ENCODE measurements at regions not wholly inside any gene's neighbourhood (a gene's known extent, or its start where the extent isn't known, plus 50 kb on each side); places are given as distances from the start of the nearest gene placed in this dataset.
A peak's percentile ranks its signal among the peaks of the same experiment; 100 is the strongest.

DNA sequence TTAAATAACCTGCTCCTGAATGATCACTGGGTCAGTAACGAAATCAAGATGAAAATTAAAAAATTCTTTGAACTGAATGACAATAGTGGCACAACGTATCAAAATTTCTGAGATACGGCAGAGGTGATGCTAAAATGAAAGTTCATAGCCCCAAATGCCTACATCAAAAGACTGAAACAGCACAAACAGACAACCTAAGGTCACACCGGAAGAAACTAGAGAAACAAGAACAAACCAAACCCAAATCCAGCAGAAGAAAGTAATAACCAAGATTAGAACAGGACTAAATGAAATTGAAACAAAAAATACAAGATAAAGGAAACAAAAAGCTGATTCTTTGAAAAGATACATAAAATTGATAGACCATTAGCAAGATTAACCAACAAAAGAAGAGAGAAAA, 324.1 kb downstream of the RBM26 start:
- no peak for DNase-seq

DNA sequence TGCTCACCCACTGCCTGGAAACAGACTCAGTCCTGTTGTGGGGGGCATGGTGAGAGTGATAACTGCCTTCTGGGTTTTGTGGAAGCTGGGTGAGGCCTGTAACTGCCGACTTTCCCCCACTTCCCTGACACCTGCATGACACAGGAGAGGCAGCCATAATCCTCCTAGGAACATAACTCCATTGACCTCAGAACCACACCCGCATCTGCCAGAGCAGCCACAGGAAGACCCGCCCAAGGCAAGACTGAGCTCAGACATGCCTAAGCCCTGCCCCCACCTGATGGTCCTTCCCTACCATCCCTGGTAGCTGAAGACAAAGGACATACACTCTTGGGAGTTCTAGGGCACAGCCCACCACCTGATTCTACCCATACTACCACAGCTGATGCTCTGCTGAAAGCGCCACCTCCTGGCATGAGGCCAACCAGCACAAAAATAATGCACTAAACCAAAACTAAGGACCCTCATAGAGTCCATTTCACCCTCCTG, 326.7 kb downstream of the RBM26 start:
- no peak for DNase-seq

DNA sequence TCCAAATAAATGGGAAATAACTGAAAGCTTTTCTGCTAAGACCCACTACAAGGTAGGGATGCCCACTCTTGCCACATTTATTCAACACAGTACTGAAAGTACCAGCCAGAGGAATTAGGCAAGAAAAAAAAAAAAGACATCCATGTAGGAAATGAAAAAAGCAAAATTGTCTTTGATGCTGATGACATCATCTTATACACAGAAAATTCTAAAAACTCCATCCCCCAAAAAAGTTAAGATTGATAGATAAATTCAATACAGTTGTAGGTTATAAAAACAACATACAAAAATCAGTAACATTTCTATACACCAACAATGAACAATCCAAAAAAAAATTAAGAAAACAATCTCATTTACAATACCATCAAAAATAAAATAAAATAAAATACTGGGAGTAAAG, 330.4 kb downstream of the RBM26 start:
- no peak for DNase-seq

DNA sequence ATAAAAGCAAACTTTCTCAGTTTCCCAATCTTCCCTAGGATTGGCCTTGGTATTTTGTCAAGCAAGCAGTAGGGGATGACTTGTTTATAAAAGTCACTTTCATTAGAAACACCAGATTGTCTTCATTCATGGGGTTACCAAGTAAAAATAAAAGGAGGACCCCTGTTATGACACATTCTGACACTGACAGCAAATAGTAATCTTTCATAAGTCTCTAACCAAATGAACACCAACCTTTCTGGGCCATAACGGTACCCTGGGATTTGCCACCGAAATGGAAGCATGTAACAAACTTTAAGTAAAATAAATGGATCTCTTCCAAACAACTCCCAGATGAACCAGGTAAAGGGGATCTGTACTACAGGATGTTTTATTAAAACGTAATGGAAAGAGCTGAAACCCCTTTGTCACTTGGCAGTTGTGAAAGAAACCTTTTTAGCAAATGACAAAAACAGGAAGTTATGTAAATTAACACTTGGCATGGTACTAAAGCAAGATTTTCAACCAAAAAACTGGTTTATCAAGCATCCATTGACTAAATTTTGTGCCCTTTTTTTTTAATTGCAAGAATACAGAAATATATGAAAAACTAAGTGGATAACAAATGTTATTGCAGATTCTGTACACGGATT, 335.6 kb downstream of the RBM26 start:
- no peak for DNase-seq

DNA sequence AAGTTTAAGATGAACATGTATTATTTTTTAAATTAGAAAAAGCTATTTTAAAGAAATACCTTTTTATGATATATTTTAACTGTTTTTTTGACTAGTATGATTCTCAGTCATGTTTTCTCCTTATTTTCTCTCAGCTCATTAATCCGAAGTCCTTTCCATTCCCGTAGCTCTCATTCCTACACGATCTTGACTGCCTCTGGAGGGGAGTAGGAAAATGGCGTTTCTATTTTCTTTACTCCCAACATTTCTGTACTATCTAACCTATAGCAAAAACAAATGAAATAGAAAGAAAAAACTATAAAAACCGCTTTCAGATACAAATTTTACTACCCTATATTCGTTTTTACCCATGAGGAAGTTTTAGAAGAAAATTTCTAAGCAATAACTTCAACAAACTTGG, 343.8 kb downstream of the RBM26 start:
- no peak for DNase-seq

DNA sequence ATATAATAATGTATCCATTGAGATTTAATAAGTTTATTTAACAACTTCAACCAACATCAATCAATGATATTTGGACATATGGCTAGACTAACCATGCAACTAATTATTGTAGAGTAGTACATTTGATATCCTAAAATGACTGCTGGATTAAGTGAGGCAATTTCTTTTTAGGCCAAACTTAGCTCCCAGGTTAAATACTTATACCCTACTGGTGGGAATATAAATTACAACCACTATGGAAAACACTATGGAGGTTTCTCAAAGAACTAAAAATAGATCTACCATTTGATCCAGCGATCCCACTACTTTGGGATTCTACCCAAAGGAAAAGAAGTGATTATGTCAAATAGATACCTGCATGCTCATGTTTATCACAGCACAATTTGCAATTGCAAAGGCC, 345.8 kb downstream of the RBM26 start:
- DNase-seq, result no peak

DNA sequence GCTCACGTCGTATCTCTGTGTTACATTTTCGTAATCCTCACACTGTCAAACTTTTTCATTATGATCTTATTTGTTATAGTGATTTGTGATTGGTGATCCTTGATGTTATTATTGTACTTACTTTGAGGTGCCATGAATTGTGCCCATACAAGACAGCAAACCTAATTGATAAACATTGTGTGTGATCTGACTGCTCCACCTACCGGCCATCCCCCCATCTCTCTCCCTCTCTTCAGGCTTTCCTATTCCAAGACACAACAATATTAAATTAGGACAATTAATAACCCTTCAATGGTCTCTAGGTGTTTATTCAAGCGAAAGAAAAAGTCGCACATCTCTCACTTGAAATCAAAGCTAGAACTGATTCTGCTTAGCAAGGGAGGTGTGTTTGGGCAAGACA, 349.3 kb downstream of the RBM26 start:
- no peak for DNase-seq

DNA sequence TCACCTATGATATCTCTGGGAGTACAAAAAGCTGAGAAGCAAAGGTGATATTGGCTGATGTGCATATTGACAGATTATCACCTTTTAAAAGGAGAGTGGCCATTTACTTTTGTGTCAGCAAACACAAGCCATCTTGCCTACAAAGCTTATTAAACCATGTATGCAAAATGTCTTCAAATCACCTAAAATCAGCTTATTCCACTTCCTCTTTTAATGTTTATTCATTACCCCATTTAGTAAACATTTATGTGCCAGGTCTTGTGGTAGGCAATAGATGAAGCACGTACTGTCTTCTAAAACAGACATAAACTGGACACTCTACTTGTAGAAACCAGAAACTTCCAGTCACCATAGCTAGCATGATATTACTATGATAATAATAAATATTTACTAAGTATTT, 354.6 kb downstream of the RBM26 start:
- DNase-seq, result no peak

DNA sequence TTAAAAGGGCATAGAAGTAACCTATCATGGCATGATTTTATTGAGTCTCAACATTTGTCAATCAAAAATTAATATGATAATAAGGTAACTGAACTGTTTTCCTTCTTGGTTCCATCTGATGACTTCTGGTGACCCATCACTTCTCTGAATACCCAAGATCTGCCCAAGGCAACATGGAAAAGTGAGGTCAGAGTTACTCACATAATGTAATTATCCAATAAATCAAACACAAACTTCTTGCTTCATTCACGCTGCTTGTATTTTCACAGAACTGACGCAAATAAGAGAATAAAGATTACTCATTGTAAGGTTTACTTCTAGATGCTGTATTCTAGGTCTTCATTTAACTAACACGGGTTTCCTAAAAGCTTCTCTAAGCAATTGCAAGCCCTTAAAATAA, 361.6 kb downstream of the RBM26 start:
- no peak for DNase-seq

DNA sequence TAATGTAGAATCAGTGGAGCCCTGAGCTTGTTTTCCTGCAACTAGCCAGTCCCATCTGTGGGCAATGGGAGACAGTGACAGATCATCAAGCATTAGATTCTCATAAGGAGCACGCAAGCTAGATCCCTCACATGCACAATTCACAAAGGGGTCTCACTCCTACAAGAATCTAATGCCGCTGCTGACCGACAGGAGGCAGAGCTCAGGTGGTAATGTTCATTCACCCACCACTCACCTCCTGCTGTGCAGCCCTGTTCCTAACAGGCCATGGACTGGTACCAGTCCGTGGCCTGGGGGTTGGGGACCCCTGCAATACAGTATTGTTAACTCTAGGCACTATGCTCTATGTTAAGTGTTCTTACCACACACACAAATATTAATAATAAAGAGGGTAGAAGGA, 362.8 kb downstream of the RBM26 start:
- DNase-seq, result no peak

DNA sequence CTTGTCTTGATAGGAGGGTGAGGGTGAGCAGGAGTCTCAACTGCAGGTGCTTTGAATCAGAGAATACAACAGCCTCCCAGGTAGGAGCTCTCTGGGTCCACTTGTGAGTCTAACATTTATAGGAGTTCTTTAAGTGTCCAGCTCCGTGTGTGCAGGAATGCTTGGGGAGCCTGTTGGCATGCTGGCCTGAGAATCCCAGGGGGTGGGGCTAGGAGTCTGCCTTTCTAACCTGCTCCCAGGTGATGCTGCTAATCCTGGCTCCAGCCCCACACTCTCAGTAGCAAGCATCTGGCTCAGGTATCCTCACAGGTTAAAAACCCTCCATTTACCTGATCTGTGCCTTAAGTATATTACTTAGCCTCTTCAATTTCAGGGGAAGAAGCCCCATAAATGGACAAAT, 368.9 kb downstream of the RBM26 start:
- DNase-seq, result no peak

DNA sequence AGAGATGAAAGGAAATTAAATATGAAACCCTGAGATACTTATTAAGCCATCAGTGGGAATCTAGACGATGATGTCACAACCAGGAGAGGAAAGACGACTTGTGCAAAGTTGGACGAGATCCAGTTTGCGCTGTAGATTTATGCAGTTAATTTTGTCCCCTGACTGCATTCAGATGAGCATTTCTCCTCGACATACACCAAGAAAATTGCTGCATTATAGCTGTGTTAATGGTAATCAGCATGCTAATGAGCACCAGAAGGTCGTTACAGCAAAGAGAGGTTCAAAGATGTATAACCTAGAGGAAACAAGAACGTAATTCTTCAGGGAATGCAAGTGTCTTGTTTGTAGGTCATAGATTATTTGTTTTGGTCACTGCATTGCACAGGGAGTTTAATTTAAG, 371.7 kb downstream of the RBM26 start:
- no peak for DNase-seq

DNA sequence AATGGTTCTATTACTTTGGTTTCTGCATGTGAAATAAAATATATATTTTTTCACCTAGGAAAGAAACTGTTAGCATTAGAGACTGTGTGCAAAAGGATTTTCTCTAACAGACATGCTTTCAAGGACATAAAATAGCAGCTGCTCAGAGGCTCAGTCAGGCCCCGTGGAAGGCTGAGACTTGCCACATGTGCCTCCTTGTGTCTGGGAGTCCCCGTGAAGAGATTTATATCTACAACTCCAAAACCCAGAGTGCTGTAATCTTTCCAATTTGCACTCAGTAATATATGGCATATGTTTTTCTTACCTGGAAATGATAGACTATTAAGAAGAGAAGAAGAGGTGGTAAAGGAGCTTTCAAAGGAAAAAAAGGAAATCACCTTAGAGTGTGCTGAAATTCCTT, 371.6 kb upstream of the OBI1 start:
- DNase-seq, result no peak

DNA sequence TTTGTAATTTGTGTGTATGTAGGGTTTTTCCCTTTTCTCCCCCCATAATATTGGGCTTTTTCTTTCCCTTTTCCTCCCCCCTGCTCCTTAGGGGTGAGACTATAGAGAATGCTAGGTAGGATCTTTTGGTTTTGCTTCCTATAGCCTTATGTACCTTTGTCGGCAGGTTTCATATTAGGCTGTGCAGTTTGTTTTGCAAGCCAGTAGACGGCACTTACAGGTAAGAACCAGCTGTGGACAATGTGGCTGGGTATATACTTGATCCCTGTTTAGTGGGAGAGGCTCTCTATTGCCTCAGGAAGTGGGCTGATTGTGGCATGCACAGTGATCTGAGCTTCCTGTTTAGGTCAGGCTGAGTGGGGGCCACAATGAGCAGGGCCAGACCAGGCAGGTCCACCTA, 359.2 kb upstream of the OBI1 start:
- no peak for DNase-seq

DNA sequence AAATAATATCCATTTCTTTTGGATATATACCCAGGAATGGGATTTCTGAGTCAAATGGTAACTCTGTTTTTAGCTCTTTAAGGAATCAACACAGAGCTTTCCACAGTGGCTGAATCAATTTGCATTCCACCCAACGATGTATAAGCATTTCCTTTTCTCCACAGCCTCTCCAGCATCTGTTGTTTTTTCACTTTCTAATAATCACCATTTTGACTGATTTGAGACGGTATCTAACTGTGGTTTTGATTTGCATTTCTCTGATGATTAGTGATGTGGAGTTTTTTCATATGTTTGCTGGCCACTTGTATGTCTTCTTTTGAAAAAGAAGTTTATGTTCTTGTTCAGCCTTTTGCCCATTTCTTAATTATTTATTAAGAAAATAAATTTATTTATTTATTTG, 352.2 kb upstream of the OBI1 start:
- DNase-seq, result no peak

DNA sequence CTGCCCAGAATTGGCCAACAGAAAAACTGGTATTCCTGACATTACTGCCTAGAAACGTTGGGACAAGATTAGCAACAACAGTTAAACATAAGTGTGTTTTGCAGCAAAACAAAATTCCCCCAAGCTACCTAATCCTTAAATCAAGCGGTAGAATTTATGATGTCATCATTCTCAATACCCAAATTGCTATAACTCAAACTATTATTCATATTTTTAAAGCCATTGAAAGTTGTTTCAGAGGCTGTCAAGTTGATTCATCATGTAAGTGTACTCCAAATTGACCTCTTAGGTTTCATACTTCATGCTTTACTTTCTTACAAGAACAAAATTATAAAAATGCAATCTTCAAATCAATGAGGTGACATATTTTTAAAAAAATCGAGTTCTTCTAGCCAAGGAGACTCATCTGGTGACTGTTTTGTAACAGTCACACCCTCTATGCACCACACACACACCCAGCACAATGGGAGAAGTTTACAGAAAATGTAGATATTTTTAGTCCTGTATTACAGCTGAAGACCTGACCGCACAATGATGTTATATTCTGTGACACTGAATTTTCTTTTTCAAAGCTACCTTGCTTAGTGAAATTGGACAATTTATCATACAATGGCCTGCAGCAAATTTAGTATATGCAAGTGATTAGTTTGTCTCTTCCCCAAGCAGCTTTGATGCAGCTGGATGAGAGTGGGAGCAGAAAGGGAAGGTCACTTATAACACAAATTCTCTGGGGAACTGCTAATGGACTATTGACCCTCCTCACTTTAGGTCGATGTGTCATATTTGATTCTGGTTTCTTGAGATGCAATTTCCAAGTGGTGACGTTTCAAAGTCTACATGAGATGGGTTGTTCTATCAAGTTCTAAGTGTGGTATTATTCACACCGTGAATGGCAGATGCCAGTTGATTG, 345.3 kb upstream of the OBI1 start:
- DNase-seq, result no peak

DNA sequence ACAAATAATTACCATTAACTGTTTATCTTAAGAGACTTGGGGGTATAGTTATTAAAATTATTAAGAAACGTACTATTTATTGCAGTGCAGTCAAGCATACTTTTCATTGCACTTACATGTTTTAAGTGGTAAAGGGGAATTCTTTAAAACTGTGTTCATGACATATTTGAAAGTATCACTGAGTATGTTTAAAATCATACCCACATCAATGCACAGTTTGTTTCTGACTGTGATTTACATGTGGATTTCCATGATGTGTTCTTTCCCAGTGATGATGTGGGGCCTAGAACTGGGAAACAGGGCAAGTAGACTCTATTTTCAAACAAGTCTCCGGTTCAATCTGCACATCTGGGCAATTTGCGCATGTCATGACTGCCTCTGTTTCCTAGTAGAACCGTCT, 340.5 kb upstream of the OBI1 start:
- DNase-seq, result no peak

DNA sequence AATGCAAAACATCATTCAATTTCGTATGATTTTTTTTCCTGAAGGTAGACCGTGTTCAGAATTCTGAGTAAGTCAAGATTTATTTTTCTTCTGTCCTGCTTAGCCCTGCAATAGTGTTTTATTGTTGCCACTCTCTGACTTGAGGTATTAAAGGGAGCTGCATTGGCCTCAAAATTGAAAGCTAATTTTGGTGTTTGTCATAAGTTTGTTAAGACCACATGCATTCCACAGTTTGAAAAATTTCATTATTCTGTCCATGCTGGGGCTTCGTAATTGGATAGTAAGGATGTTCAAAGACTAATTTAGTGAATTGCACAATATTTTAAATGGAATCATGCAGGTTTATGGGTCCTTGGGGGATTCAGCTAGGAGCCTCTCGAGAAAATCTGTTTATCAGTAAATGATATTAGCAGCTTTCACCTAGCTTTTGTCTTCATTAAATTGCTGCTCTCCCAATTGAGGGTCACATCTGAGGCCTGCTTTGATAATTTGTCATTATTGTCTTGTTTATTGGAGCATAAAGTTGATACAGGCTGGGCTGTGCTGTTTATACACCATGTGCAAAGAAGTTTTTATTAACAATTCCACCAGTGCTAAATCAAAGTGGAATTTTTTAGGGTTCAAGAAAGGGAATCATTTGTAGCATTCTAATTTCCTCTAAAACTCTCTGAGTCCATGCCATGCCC, 339.8 kb upstream of the OBI1 start:
- DNase-seq, result no peak

DNA sequence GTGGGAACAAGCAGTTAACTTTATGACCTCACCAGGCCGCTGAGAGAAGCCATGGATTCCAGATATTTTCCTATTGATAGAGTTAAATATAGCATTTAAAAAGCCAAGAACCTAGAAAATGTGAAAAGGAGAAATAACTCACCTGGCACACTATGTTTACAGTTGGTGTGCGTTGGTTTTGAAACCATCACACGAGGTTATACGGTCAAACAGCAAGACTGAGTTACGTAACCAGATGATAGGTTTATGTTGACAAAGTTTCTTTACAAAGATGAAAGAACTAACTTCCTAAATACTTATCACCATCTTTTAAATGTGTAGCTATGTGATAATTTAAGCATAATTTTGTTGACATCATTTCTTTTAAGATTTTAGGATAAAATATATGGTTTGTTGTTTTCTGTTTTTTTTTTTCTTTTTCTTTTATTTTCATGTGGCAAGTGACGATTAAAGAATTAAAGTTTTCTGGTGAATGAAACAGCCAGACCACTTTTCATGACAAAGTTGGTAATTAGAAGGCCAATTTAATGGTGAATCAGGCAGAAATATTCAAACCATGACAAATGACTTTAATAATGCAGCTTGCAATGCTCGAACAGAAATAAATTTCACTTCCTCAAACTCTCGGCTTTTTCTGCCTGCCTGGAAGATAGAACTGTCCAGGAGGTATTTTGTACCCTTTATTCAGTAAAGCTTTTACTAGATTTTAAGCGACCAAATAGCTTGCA, 339.1 kb upstream of the OBI1 start:
- no peak for DNase-seq

DNA sequence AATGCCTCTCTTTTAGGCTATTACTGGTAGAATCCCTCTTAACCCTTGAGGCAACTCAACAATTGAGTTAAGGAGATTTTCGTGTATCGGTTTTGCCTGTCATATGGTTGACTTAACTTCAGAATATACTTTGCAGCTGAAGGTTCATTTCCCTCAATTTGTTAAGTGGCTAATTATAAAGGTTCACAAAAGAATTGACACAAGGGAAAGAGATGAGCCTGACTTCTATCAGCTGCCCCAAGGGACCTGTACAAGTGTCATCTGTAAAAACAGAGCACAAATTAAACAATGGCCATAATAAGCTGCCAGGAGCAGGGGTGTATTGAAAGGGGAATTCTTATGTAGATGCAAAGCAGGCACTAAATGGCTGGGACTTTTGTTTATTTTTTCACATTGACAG, 334.8 kb upstream of the OBI1 start:
- no peak for DNase-seq

DNA sequence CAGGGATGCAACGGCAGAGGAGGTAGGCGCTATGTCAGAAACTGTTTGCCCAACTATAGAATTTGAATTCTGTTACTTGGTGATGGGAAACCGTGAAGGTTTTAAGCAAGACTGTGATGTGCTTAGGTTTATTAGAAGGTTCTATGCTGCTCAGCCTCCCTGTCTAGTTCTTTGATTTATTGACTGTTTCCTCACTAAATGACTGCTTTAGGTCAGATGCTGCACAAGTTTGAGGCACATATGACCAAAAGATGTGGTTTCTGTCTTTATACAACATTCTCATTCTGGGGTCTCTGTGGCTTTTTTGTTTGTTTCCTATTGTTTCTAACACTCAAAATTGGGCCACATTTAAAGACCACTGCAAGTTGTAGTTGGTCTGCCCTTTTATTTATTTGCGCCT, 323.0 kb upstream of the OBI1 start:
- no peak for DNase-seq

DNA sequence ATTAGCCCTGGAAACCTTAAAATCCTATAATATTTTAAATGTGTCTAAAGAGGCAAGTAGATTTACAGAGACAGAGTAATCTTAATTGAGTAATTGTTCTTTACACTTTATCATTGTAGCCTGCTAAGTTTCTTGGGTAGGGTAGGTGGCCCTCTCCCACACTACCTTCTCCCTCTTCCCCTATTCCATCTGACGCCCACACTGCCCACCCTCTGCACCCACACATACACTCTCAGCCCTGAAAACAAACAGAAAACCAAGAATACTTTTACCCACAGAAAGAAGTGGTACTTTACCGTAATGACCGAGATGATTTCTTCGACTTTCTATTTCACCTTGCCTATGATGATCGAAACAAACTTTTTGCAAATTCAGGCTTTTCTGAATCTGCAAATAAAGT, 320.4 kb upstream of the OBI1 start:
- no peak for DNase-seq

DNA sequence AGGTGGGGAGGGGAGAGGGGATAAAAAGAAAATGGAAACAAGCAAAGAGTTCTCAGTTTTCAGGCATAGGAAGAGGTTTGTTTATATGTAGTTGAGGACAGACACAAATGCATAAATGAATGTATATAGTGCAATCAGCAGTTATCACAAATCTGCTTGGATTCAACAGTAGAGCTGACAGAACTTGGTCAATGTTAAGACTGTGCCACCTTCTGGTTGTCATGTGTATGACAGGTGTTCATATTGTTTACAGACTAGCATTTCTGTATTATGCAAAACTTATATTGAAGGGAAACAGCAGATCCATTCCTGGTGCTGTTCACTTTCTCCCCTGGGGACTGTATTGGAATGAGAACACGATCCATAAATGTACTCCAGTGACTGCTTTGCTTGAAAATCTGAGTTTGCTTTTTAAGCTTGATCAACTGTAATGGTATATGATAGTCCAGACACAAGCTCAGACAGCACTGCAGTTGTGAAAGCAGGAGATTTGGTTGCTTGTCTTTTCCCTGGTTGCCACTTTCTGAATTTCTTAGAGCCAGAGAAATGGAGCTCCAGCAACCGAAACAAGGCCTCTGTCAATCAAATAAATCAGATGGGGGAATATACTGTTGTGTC, 319.5 kb upstream of the OBI1 start:
- DNase-seq, result peak; percentile 7 to 46
